GM18520 (cell line): ENCODE measurements at regions not wholly inside any gene's neighbourhood (a gene's known extent, or its start where the extent isn't known, plus 50 kb on each side); places are given as distances from the start of the nearest gene placed in this dataset.
A peak's percentile ranks its signal among the peaks of the same experiment; 100 is the strongest.

Experiments
- ATAC-seq: cut with Tn5 transposase; IDR thresholded peaks from one replicate; pipeline ENCODE4 v1.9.1; 2021; ENCODE audit not compliant: unreplicated experiment

GRCh38 chr14:40204441-40205175 is 772.4 kb upstream of the FBXO33 start:
- no peak for ATAC-seq

GRCh38 chr14:40199101-40199500 is 766.9 kb upstream of the FBXO33 start:
- no peak for ATAC-seq

GRCh38 chr14:40197344-40197743 is 765.1 kb upstream of the FBXO33 start:
- no peak for ATAC-seq

GRCh38 chr14:40188006-40188405 is 755.8 kb upstream of the FBXO33 start:
- no peak for ATAC-seq

GRCh38 chr14:40164083-40164482 is 731.9 kb upstream of the FBXO33 start:
- no peak for ATAC-seq

GRCh38 chr14:40139657-40140056 is 707.4 kb upstream of the FBXO33 start:
- ATAC-seq, result no peak

- ATAC-seq, result no peak
Measured at GRCh38 chr14:40133463-40133862, 701.2 kb upstream of the FBXO33 start.

GRCh38 chr14:40129159-40129558 is 696.9 kb upstream of the FBXO33 start:
- ATAC-seq, result no peak

- ATAC-seq, result no peak
Measured at GRCh38 chr14:40123816-40124215, 691.6 kb upstream of the FBXO33 start.

GRCh38 chr14:40122968-40123648 is 690.9 kb upstream of the FBXO33 start:
- peak; percentile 65 for ATAC-seq

- ATAC-seq, result no peak
Measured at GRCh38 chr14:40119765-40120164, 687.5 kb upstream of the FBXO33 start.

- no peak for ATAC-seq
Measured at GRCh38 chr14:40119321-40119720, 687.1 kb upstream of the FBXO33 start.

GRCh38 chr14:40115583-40115982 is 683.4 kb upstream of the FBXO33 start:
- no peak for ATAC-seq

GRCh38 chr14:40113671-40114070 is 681.4 kb upstream of the FBXO33 start:
- no peak for ATAC-seq

GRCh38 chr14:40100544-40101196 is 668.4 kb upstream of the FBXO33 start:
- no peak for ATAC-seq

- ATAC-seq, result no peak
Measured at GRCh38 chr14:40099316-40099715, 667.1 kb upstream of the FBXO33 start.

- no peak for ATAC-seq
Measured at GRCh38 chr14:40098468-40098867, 666.2 kb upstream of the FBXO33 start.

GRCh38 chr14:40096968-40097367 is 664.7 kb upstream of the FBXO33 start:
- ATAC-seq, result no peak

GRCh38 chr14:40093800-40094199 is 661.6 kb upstream of the FBXO33 start:
- no peak for ATAC-seq

- ATAC-seq, result no peak
Measured at GRCh38 chr14:40074169-40074568, 641.9 kb upstream of the FBXO33 start.

GRCh38 chr14:40072175-40072574 is 639.9 kb upstream of the FBXO33 start:
- ATAC-seq, result no peak
